SK-N-MC (cell line): ENCODE measurements at regions not wholly inside any gene's neighbourhood (a gene's known extent, or its start where the extent isn't known, plus 50 kb on each side); places are given as distances from the start of the nearest gene placed in this dataset.

Experiments used
- EZH2 ChIP-seq: fragments of 200-600 bp; sonication (generic); IDR thresholded peaks from one replicate; pipeline ENCODE4 v1.6.1; 2017; ENCODE audit warnings: antibody characterized with exemption
- POLR2AphosphoS5 ChIP-seq: IDR thresholded peaks from 2 replicates; pipeline ENCODE4 v1.6.1; 2012; ENCODE audit warnings: mild to moderate bottlenecking, low read depth, low read length, borderline replicate concordance

GRCh38 chr4:164210377-164210776, 543.6 kb upstream of the SMIM31 start:
- TF ChIP-seq POLR2AphosphoS5 (no peak), EZH2 (no peak)
